GM23338 (cell line): ENCODE measurements at regions not wholly inside any gene's neighbourhood (a gene's known extent, or its start where the extent isn't known, plus 50 kb on each side); places are given as distances from the start of the nearest gene placed in this dataset.

Source experiments
- CREB1 ChIP-seq: fragments of 250-450 bp; sonication (Bioruptor Pico); IDR thresholded peaks from 2 replicates; pipeline ENCODE4 v1.5.0; 2020; ENCODE audit warnings: low read depth, mild to moderate bottlenecking, moderate library complexity
- CTCF ChIP-seq, 2 experiments: fragments of 200-600 bp in 1 of 2; sonication (generic) in 1 of 2; conservative IDR thresholded peaks; 2 replicates each; pipeline versions ENCODE4 v1.5.1 to v1.6.1; 2016 to 2017; ENCODE audit warnings: antibody characterized with exemption in 2 of 2, low read depth in 2 of 2, mild to moderate bottlenecking in 2 of 2, moderate library complexity in 1 of 2
- EZH2 ChIP-seq: fragments of 200-600 bp; sonication (generic); IDR thresholded peaks from one replicate; pipeline ENCODE4 v1.8.0; 2017; ENCODE audit warnings: antibody characterized with exemption, mild to moderate bottlenecking, low read depth; ENCODE audit not compliant: unreplicated experiment
- EZH2phosphoT487 ChIP-seq: fragments of 200-600 bp; sonication (generic); IDR thresholded peaks from one replicate; pipeline ENCODE4 v1.8.1; 2018; ENCODE audit warnings: antibody characterized with exemption; ENCODE audit not compliant: unreplicated experiment
- JUNB ChIP-seq: IDR thresholded peaks from one replicate; pipeline ENCODE4 v1.6.1; 2016; ENCODE audit warnings: antibody characterized with exemption; ENCODE audit not compliant: unreplicated experiment
- NANOG ChIP-seq: IDR thresholded peaks from 2 replicates; pipeline ENCODE4 v1.6.1; 2016; ENCODE audit warnings: antibody characterized with exemption, borderline replicate concordance
- POLR2AphosphoS5 ChIP-seq: IDR thresholded peaks from 2 replicates; pipeline ENCODE4 v1.6.1; 2016; ENCODE audit warnings: antibody characterized with exemption, low read depth
- REST ChIP-seq: IDR thresholded peaks from one replicate; pipeline ENCODE4 v1.6.1; 2018; ENCODE audit warnings: antibody characterized with exemption; ENCODE audit not compliant: unreplicated experiment
- STAT1 ChIP-seq: IDR thresholded peaks from one replicate; pipeline ENCODE4 v1.6.1; 2016; ENCODE audit warnings: antibody characterized with exemption; ENCODE audit not compliant: unreplicated experiment
- ZNF331 ChIP-seq: fragments of 250-450 bp; sonication (Bioruptor Pico); IDR thresholded peaks from 2 replicates; pipeline ENCODE4 v1.5.0; 2020; ENCODE audit warnings: low read depth, mild to moderate bottlenecking, moderate library complexity
- TF ChIP-seq, protein P1 (sequence below): IDR thresholded peaks from 2 replicates; pipeline ENCODE4 v1.6.1; 2016; ENCODE audit warnings: antibody characterized with exemption
- TF ChIP-seq, protein P2 (sequence below): fragments of 250-450 bp; sonication (Bioruptor Pico); IDR thresholded peaks from 2 replicates; pipeline ENCODE4 v1.5.0; 2020; ENCODE audit warnings: mild to moderate bottlenecking, moderate library complexity

DNA sequence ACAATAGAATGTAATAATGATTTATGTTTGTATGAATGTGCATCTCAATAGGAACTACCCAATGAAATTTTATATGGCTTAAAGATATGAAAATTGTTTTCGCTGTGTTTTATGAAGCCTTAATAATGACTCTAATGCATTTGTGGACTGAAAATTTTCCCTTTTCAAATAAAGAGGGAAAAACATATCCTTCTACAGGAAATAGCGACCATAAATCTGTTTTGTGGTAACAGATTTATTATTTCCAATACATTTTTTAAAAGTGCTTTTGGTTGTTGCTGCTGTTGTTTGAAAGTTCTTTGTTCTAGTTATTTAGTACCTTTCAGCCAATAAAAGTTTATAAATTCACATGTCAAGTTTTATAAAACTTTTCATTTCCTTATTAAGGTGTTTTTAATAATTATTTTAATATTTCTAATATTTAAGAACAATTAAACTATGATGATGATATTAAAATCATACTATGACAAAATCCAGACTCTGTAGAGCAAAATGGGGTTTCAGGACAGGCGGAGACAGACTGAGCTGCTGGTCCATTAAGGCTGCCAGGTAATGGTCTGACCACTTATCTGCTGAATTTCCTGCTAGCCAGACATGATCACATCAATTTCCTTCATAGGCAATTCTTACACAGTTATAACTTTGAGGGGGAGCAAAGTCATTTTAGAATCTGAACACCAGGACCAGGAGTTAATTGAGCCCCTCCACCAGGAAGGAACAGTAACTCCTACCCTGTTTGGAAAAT lies 65.7 kb upstream of the NEUROD1 start:
- TF ChIP-seq CREB1 (CRISPR knock-in tag): no peak
- TF ChIP-seq POLR2AphosphoS5: no peak
- no peak for TF ChIP-seq CTCF (conservative IDR thresholded peaks at IDR 0.05; ENCODE audit: low read depth in 2 of 2)
- TF ChIP-seq REST: no peak
- no peak for TF ChIP-seq EZH2
- TF ChIP-seq EZH2phosphoT487: no peak
- no peak for TF ChIP-seq STAT1
- no peak for TF ChIP-seq ZNF331 (CRISPR knock-in tag)
- no peak for TF ChIP-seq NANOG
- TF ChIP-seq, protein P1, sequence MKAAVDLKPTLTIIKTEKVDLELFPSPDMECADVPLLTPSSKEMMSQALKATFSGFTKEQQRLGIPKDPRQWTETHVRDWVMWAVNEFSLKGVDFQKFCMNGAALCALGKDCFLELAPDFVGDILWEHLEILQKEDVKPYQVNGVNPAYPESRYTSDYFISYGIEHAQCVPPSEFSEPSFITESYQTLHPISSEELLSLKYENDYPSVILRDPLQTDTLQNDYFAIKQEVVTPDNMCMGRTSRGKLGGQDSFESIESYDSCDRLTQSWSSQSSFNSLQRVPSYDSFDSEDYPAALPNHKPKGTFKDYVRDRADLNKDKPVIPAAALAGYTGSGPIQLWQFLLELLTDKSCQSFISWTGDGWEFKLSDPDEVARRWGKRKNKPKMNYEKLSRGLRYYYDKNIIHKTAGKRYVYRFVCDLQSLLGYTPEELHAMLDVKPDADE: no peak
- TF ChIP-seq JUNB: no peak
- TF ChIP-seq, protein P2, sequence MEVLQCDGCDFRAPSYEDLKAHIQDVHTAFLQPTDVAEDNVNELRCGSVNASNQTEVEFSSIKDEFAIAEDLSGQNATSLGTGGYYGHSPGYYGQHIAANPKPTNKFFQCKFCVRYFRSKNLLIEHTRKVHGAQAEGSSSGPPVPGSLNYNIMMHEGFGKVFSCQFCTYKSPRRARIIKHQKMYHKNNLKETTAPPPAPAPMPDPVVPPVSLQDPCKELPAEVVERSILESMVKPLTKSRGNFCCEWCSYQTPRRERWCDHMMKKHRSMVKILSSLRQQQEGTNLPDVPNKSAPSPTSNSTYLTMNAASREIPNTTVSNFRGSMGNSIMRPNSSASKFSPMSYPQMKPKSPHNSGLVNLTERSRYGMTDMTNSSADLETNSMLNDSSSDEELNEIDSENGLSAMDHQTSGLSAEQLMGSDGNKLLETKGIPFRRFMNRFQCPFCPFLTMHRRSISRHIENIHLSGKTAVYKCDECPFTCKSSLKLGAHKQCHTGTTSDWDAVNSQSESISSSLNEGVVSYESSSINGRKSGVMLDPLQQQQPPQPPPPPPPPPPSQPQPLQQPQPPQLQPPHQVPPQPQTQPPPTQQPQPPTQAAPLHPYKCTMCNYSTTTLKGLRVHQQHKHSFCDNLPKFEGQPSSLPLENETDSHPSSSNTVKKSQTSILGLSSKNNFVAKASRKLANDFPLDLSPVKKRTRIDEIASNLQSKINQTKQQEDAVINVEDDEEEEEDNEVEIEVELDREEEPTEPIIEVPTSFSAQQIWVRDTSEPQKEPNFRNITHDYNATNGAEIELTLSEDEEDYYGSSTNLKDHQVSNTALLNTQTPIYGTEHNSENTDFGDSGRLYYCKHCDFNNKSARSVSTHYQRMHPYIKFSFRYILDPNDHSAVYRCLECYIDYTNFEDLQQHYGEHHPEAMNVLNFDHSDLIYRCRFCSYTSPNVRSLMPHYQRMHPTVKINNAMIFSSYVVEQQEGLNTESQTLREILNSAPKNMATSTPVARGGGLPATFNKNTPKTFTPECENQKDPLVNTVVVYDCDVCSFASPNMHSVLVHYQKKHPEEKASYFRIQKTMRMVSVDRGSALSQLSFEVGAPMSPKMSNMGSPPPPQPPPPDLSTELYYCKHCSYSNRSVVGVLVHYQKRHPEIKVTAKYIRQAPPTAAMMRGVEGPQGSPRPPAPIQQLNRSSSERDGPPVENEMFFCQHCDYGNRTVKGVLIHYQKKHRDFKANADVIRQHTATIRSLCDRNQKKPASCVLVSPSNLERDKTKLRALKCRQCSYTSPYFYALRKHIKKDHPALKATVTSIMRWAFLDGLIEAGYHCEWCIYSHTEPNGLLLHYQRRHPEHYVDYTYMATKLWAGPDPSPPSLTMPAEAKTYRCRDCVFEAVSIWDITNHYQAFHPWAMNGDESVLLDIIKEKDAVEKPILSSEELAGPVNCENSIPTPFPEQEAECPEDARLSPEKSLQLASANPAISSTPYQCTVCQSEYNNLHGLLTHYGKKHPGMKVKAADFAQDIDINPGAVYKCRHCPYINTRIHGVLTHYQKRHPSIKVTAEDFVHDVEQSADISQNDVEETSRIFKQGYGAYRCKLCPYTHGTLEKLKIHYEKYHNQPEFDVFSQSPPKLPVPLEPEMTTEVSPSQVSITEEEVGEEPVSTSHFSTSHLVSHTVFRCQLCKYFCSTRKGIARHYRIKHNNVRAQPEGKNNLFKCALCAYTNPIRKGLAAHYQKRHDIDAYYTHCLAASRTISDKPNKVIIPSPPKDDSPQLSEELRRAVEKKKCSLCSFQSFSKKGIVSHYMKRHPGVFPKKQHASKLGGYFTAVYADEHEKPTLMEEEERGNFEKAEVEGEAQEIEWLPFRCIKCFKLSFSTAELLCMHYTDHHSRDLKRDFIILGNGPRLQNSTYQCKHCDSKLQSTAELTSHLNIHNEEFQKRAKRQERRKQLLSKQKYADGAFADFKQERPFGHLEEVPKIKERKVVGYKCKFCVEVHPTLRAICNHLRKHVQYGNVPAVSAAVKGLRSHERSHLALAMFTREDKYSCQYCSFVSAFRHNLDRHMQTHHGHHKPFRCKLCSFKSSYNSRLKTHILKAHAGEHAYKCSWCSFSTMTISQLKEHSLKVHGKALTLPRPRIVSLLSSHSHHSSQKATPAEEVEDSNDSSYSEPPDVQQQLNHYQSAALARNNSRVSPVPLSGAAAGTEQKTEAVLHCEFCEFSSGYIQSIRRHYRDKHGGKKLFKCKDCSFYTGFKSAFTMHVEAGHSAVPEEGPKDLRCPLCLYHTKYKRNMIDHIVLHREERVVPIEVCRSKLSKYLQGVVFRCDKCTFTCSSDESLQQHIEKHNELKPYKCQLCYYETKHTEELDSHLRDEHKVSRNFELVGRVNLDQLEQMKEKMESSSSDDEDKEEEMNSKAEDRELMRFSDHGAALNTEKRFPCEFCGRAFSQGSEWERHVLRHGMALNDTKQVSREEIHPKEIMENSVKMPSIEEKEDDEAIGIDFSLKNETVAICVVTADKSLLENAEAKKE: no peak
